ENCODE measurements at regions not wholly inside any gene's neighbourhood (a gene's known extent, or its start where the extent isn't known, plus 50 kb on each side); places are given as distances from the start of the nearest gene placed in this dataset.

GRCh38 chr3:170709046-170709445 lies 123.2 kb upstream of the SLC7A14 start:
- H3K36me3 Mint-ChIP-seq (ENCODE audit: low read depth): no peaks in the 10 kb centered on the region
- no peaks in the 10 kb centered on the region for H3K27me3 Mint-ChIP-seq
- intact Hi-C loops (cut with micrococcal nuclease): no loop called here
- H3K4me1 Mint-ChIP-seq (ENCODE audit: low read depth): no peaks in the 10 kb centered on the region
- H3K9me3 Mint-ChIP-seq: peaks cover 26% of the 10 kb centered on the region
- no peak overlapping the region for H3K4me3 Mint-ChIP-seq
- H3K27ac Mint-ChIP-seq: no peak overlapping the region

GRCh38 chr3:170707899-170708298 lies 122.0 kb upstream of the SLC7A14 start:
- Mint-ChIP-seq H3K4me3 (no peak overlapping the region), H3K36me3 (ENCODE audit: low read depth) (no peaks in the 10 kb centered on the region), H3K4me1 (ENCODE audit: low read depth) (no peaks in the 10 kb centered on the region), H3K27me3 (no peaks in the 10 kb centered on the region), H3K9me3 (peaks cover 26% of the 10 kb centered on the region), H3K27ac (no peak overlapping the region)
- intact Hi-C loops (cut with micrococcal nuclease): no loop called here

GRCh38 chr3:170705131-170705530 lies 119.3 kb upstream of the SLC7A14 start:
- Mint-ChIP-seq H3K4me1 (ENCODE audit: low read depth) (no peaks in the 10 kb centered on the region), H3K4me3 (no peak overlapping the region), H3K36me3 (ENCODE audit: low read depth) (no peaks in the 10 kb centered on the region), H3K27me3 (no peaks in the 10 kb centered on the region), H3K9me3 (peaks cover 12% of the 10 kb centered on the region), H3K27ac (no peak overlapping the region)
- intact Hi-C loops (cut with micrococcal nuclease): no loop called here

GRCh38 chr3:170703121-170703588 lies 117.3 kb upstream of the SLC7A14 start:
- no peaks in the 10 kb centered on the region for H3K27me3 Mint-ChIP-seq
- H3K4me1 Mint-ChIP-seq (ENCODE audit: low read depth): no peaks in the 10 kb centered on the region
- no peak overlapping the region for H3K4me3 Mint-ChIP-seq
- no peaks in the 10 kb centered on the region for H3K9me3 Mint-ChIP-seq
- no peaks in the 10 kb centered on the region for H3K36me3 Mint-ChIP-seq (ENCODE audit: low read depth)
- no peak overlapping the region for H3K27ac Mint-ChIP-seq
- intact Hi-C loops (cut with micrococcal nuclease): no loop called here

- Mint-ChIP-seq H3K4me3 (no peak overlapping the region), H3K27ac (no peak overlapping the region), H3K9me3 (no peaks in the 10 kb centered on the region), H3K27me3 (no peaks in the 10 kb centered on the region), H3K36me3 (ENCODE audit: low read depth) (no peaks in the 10 kb centered on the region), H3K4me1 (ENCODE audit: low read depth) (no peaks in the 10 kb centered on the region)
- intact Hi-C loops (cut with micrococcal nuclease): no loop called here
Observed at GRCh38 chr3:170701696-170702678, 116.1 kb upstream of the SLC7A14 start.

- Mint-ChIP-seq H3K4me1 (ENCODE audit: low read depth) (no peaks in the 10 kb centered on the region), H3K36me3 (ENCODE audit: low read depth) (no peaks in the 10 kb centered on the region), H3K4me3 (no peak overlapping the region), H3K27me3 (no peaks in the 10 kb centered on the region), H3K27ac (no peak overlapping the region), H3K9me3 (no peaks in the 10 kb centered on the region)
- intact Hi-C loops (cut with micrococcal nuclease): no loop called here
Observed at GRCh38 chr3:170700054-170700404, 114.2 kb upstream of the SLC7A14 start.

- H3K27ac Mint-ChIP-seq: no peak overlapping the region
- H3K36me3 Mint-ChIP-seq (ENCODE audit: low read depth): no peaks in the 10 kb centered on the region
- intact Hi-C loops (cut with micrococcal nuclease): no loop called here
Observed at GRCh38 chr3:170699158-170700053, 113.5 kb upstream of the SLC7A14 start.

GRCh38 chr3:170697908-170698307 lies 112.0 kb upstream of the SLC7A14 start:
- Mint-ChIP-seq H3K27ac (no peak overlapping the region), H3K9me3 (no peaks in the 10 kb centered on the region), H3K27me3 (no peaks in the 10 kb centered on the region), H3K4me3 (no peak overlapping the region), H3K4me1 (ENCODE audit: low read depth) (no peaks in the 10 kb centered on the region), H3K36me3 (ENCODE audit: low read depth) (no peaks in the 10 kb centered on the region)
- intact Hi-C loops (cut with micrococcal nuclease): no loop called here

More at GRCh38 chr3:170699158-170700053, 113.5 kb upstream of the SLC7A14 start:
- Mint-ChIP-seq H3K4me1 (ENCODE audit: low read depth) (no peaks in the 10 kb centered on the region), H3K27me3 (no peaks in the 10 kb centered on the region), H3K9me3 (no peaks in the 10 kb centered on the region), H3K4me3 (no peak overlapping the region)

- H3K27ac Mint-ChIP-seq: no peak overlapping the region
- H3K4me1 Mint-ChIP-seq (ENCODE audit: low read depth): no peaks in the 10 kb centered on the region
- H3K27me3 Mint-ChIP-seq: no peaks in the 10 kb centered on the region
- H3K36me3 Mint-ChIP-seq (ENCODE audit: low read depth): no peaks in the 10 kb centered on the region
- no peaks in the 10 kb centered on the region for H3K9me3 Mint-ChIP-seq
- no peak overlapping the region for H3K4me3 Mint-ChIP-seq
- intact Hi-C loops (cut with micrococcal nuclease): no loop called here
Observed at GRCh38 chr3:170697131-170697530, 111.3 kb upstream of the SLC7A14 start.

- no peaks in the 10 kb centered on the region for H3K9me3 Mint-ChIP-seq
- intact Hi-C loops (cut with micrococcal nuclease): no loop called here
- H3K27me3 Mint-ChIP-seq: no peaks in the 10 kb centered on the region
- H3K36me3 Mint-ChIP-seq (ENCODE audit: low read depth): no peaks in the 10 kb centered on the region
- no peaks in the 10 kb centered on the region for H3K4me1 Mint-ChIP-seq (ENCODE audit: low read depth)
- H3K4me3 Mint-ChIP-seq: no peak overlapping the region
- no peak overlapping the region for H3K27ac Mint-ChIP-seq
Observed at GRCh38 chr3:170695486-170696064, 109.7 kb upstream of the SLC7A14 start.

- no peak overlapping the region for H3K4me3 Mint-ChIP-seq
- H3K27me3 Mint-ChIP-seq: no peaks in the 10 kb centered on the region
- no peaks in the 10 kb centered on the region for H3K4me1 Mint-ChIP-seq (ENCODE audit: low read depth)
- no peak overlapping the region for H3K27ac Mint-ChIP-seq
- intact Hi-C loops (cut with micrococcal nuclease): loop anchor here (5.0 kb wide), 1 partner anchor 385 kb away; no protein-coding TSS in a partner anchor
- H3K36me3 Mint-ChIP-seq (ENCODE audit: low read depth): no peaks in the 10 kb centered on the region
- H3K9me3 Mint-ChIP-seq: no peaks in the 10 kb centered on the region
Observed at GRCh38 chr3:170692720-170693119, 106.8 kb upstream of the SLC7A14 start.

GRCh38 chr3:170690661-170690981 lies 104.7 kb upstream of the SLC7A14 start:
- intact Hi-C loops (cut with micrococcal nuclease): loop anchor here (1.0 to 5.0 kb wide), 2 partner anchors 276 to 383 kb away; no protein-coding TSS in a partner anchor
- no peaks in the 10 kb centered on the region for H3K9me3 Mint-ChIP-seq
- H3K27ac Mint-ChIP-seq: no peak overlapping the region
- H3K27me3 Mint-ChIP-seq: no peaks in the 10 kb centered on the region
- H3K4me1 Mint-ChIP-seq (ENCODE audit: low read depth): no peaks in the 10 kb centered on the region
- H3K4me3 Mint-ChIP-seq: no peak overlapping the region
- no peaks in the 10 kb centered on the region for H3K36me3 Mint-ChIP-seq (ENCODE audit: low read depth)

GRCh38 chr3:170689893-170690660 lies 104.2 kb upstream of the SLC7A14 start:
- H3K4me3 Mint-ChIP-seq: no peak overlapping the region
- no peak overlapping the region for H3K27ac Mint-ChIP-seq
- no peaks in the 10 kb centered on the region for H3K27me3 Mint-ChIP-seq
- no peaks in the 10 kb centered on the region for H3K4me1 Mint-ChIP-seq (ENCODE audit: low read depth)
- H3K36me3 Mint-ChIP-seq (ENCODE audit: low read depth): no peaks in the 10 kb centered on the region
- intact Hi-C loops (cut with micrococcal nuclease): loop anchor here (1.0 to 5.0 kb wide), 2 partner anchors 276 to 383 kb away; no protein-coding TSS in a partner anchor
- no peaks in the 10 kb centered on the region for H3K9me3 Mint-ChIP-seq
